WTC11 (cell line): ENCODE measurements at regions not wholly inside any gene's neighbourhood (a gene's known extent, or its start where the extent isn't known, plus 50 kb on each side); places are given as distances from the start of the nearest gene placed in this dataset.

Experiments used
- ATF1 ChIP-seq: sonication (generic); formaldehyde crosslinking; IDR thresholded peaks from 2 replicates; pipeline ENCODE4 v1.8.1; 2023; ENCODE audit warnings: mild to moderate bottlenecking, moderate library complexity, missing genetic modification reagents
- TCF7 ChIP-seq: sonication (generic); formaldehyde crosslinking; IDR thresholded peaks from 2 replicates; pipeline ENCODE4 v1.8.0; 2022; ENCODE audit warnings: mild to moderate bottlenecking, low read depth, missing genetic modification reagents, moderate library complexity
- USF2 ChIP-seq: sonication (generic); formaldehyde crosslinking; IDR thresholded peaks from 2 replicates; pipeline ENCODE4 v1.8.1; 2023; ENCODE audit warnings: mild to moderate bottlenecking, missing genetic modification reagents, moderate library complexity
- ZNF121 ChIP-seq: sonication (generic); formaldehyde crosslinking; IDR thresholded peaks from 2 replicates; pipeline ENCODE4 v1.8.0; 2023; ENCODE audit warnings: missing genetic modification reagents
- ZNF263 ChIP-seq: sonication (generic); formaldehyde crosslinking; IDR thresholded peaks from 2 replicates; pipeline ENCODE4 v1.8.1; 2022; ENCODE audit warnings: low read depth, mild to moderate bottlenecking, moderate library complexity, missing genetic modification reagents
- TF ChIP-seq, protein P1 (sequence below): fragments of 200-600 bp; IDR thresholded peaks from 2 replicates; pipeline ENCODE4 v1.8.0; 2022; ENCODE audit warnings: antibody characterized with exemption
- TF ChIP-seq, protein P2 (sequence below): sonication (generic); formaldehyde crosslinking; IDR thresholded peaks from 2 replicates; pipeline ENCODE4 v1.8.1; 2023; ENCODE audit warnings: mild to moderate bottlenecking, missing genetic modification reagents
- TF ChIP-seq, protein P3 (sequence below): sonication (generic); formaldehyde crosslinking; IDR thresholded peaks from 2 replicates; pipeline ENCODE4 v1.8.0; 2022; ENCODE audit warnings: mild to moderate bottlenecking, missing genetic modification reagents

DNA sequence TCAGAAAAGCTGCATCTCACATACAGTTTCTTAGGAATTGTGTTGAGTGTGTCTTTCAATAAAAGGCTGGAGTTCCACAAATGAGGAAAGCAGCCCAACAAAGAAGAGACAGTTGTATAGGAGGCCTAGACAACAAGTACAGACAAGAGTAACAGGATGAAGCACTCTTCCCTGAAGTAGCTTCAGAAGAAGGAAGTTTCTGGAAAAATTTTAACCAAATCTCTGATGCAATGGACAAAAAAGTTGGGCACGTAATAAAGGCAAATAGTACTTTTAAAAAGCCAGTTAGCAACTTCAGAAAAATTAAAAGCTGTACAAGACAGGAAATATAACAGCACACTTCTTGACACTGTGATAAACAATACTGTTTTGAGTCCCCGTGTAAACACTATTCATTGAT lies 134.1 kb upstream of the PLEKHG7 start:
- TF ChIP-seq, protein P1, sequence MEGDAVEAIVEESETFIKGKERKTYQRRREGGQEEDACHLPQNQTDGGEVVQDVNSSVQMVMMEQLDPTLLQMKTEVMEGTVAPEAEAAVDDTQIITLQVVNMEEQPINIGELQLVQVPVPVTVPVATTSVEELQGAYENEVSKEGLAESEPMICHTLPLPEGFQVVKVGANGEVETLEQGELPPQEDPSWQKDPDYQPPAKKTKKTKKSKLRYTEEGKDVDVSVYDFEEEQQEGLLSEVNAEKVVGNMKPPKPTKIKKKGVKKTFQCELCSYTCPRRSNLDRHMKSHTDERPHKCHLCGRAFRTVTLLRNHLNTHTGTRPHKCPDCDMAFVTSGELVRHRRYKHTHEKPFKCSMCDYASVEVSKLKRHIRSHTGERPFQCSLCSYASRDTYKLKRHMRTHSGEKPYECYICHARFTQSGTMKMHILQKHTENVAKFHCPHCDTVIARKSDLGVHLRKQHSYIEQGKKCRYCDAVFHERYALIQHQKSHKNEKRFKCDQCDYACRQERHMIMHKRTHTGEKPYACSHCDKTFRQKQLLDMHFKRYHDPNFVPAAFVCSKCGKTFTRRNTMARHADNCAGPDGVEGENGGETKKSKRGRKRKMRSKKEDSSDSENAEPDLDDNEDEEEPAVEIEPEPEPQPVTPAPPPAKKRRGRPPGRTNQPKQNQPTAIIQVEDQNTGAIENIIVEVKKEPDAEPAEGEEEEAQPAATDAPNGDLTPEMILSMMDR: no peak
- TF ChIP-seq, protein P2, sequence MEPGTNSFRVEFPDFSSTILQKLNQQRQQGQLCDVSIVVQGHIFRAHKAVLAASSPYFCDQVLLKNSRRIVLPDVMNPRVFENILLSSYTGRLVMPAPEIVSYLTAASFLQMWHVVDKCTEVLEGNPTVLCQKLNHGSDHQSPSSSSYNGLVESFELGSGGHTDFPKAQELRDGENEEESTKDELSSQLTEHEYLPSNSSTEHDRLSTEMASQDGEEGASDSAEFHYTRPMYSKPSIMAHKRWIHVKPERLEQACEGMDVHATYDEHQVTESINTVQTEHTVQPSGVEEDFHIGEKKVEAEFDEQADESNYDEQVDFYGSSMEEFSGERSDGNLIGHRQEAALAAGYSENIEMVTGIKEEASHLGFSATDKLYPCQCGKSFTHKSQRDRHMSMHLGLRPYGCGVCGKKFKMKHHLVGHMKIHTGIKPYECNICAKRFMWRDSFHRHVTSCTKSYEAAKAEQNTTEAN: no peak
- TF ChIP-seq TCF7 (CRISPR knock-in tag): no peak
- TF ChIP-seq ZNF263: no peak
- no peak for TF ChIP-seq ZNF121 (CRISPR knock-in tag)
- no peak for TF ChIP-seq USF2 (CRISPR knock-in tag)
- TF ChIP-seq ATF1 (CRISPR knock-in tag): no peak
- TF ChIP-seq, protein P3, sequence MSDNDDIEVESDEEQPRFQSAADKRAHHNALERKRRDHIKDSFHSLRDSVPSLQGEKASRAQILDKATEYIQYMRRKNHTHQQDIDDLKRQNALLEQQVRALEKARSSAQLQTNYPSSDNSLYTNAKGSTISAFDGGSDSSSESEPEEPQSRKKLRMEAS (CRISPR knock-in tag): no peak
